ENCODE measurements at regions not wholly inside any gene's neighbourhood (a gene's known extent, or its start where the extent isn't known, plus 50 kb on each side); places are given as distances from the start of the nearest gene placed in this dataset.

GRCh38 chr9:96034553-96035122, 159.1 kb downstream of the ERCC6L2 start:
- ATAC-seq (no peak), DNase-seq (no peak)
- no peaks in the 10 kb centered on the region for H3K36me3 ChIP-seq (replicated peaks in 1 of 2; ENCODE audit: insufficient read depth in 1 of 2, low read depth in 2 of 2)
- H3K4me1 ChIP-seq = peaks cover 21% of the 10 kb centered on the region
- intact Hi-C loops (cut with DNase I) = no loop called here
- no peak overlapping the region for H3K27ac ChIP-seq
- no peak overlapping the region for H3K4me3 ChIP-seq
- WGBS, 2 donors = 95 to 96% methylated on average over 4 to 5 of the region's 5 CpGs
- no peaks in the 10 kb centered on the region for H3K27me3 ChIP-seq
- TF ChIP-seq CTCF (IDR thresholded peaks at IDR 0.05) (no peak), POLR2A (IDR thresholded peaks at IDR 0.05) (no peak)
- no peaks in the 10 kb centered on the region for H3K9me3 ChIP-seq

GRCh38 chr9:96033896-96034295, 158.4 kb downstream of the ERCC6L2 start:
- no peak for DNase-seq
- WGBS, 2 donors = 67 to 73% methylated on average over 3 to 10 of the region's 10 CpGs
- intact Hi-C loops (cut with DNase I) = no loop called here

GRCh38 chr9:96031916-96032534, 156.5 kb downstream of the ERCC6L2 start:
- no peak for ATAC-seq
- 89 to 97% methylated on average over 14 to 15 of the region's 15 CpGs for whole genome bisulfite sequencing, 2 donors
- H3K27me3 ChIP-seq = no peaks in the 10 kb centered on the region
- peaks cover 28% of the 10 kb centered on the region for H3K4me1 ChIP-seq
- no peaks in the 10 kb centered on the region for H3K36me3 ChIP-seq (replicated peaks in 1 of 2; ENCODE audit: insufficient read depth in 1 of 2, low read depth in 2 of 2)
- H3K9me3 ChIP-seq = no peaks in the 10 kb centered on the region
- H3K27ac ChIP-seq = peak overlapping the region in 3 of 4 donors; percentile 27 to 41 (median 29)
- intact Hi-C loops (cut with DNase I) = no loop called here
- TF ChIP-seq POLR2A (IDR thresholded peaks at IDR 0.05) (no peak), CTCF (IDR thresholded peaks at IDR 0.05) (no peak)
- no peak for DNase-seq
- H3K4me3 ChIP-seq = no peak overlapping the region

More at GRCh38 chr9:96033896-96034295, 158.4 kb downstream of the ERCC6L2 start:
- Histone ChIP-seq H3K4me1 (peaks cover 20% of the 10 kb centered on the region), H3K27ac (no peak overlapping the region), H3K36me3 (replicated peaks in 1 of 2; ENCODE audit: insufficient read depth in 1 of 2, low read depth in 2 of 2) (no peaks in the 10 kb centered on the region), H3K9me3 (no peaks in the 10 kb centered on the region), H3K27me3 (no peaks in the 10 kb centered on the region), H3K4me3 (no peak overlapping the region)
- no peak for TF ChIP-seq CTCF (IDR thresholded peaks at IDR 0.05)
- no peak for ATAC-seq

- no peaks in the 10 kb centered on the region for H3K36me3 ChIP-seq (replicated peaks in 1 of 2; ENCODE audit: insufficient read depth in 1 of 2, low read depth in 2 of 2)
- no peaks in the 10 kb centered on the region for H3K9me3 ChIP-seq
- DNase-seq = peak; percentile 79 to 92 (median 86)
- 20 to 30% methylated on average over 6 of the region's 6 CpGs for WGBS, 2 donors
- H3K4me1 ChIP-seq = peaks cover 29% of the 10 kb centered on the region
- TF ChIP-seq POLR2A (IDR thresholded peaks at IDR 0.05) = peak in 1 of 3 donors; percentile 36
- TF ChIP-seq CTCF (IDR thresholded peaks at IDR 0.05) = no peak
- peak overlapping the region in 3 of 4 donors; percentile 27 to 41 (median 29) for H3K27ac ChIP-seq
- intact Hi-C loops (cut with DNase I) = no loop called here
- ATAC-seq = peak; percentile 85
- no peak overlapping the region for H3K4me3 ChIP-seq
- no peaks in the 10 kb centered on the region for H3K27me3 ChIP-seq
These were observed 155.9 kb downstream of the ERCC6L2 start for GRCh38 chr9:96031366-96031824.

Data from body of pancreas (tissue), 4 donors.